PC-3 (cell line): ENCODE measurements at regions not wholly inside any gene's neighbourhood (a gene's known extent, or its start where the extent isn't known, plus 50 kb on each side); places are given as distances from the start of the nearest gene placed in this dataset.

Experiments used
- ATAC-seq: fragments of 200-7000 bp; cut with Tn5 transposase; 2 replicates; pipeline ENCODE4 v1.9.1; 2020; ENCODE audit warnings: mild to moderate bottlenecking, moderate library complexity
- BruUV-seq: library from RNA; stranded (reverse); fragments of 400-500 nt; replicated peaks from 2 replicates; lab custom pipeline; 2021; lab: Mats Ljungman, UMichigan
- CTCF ChIA-PET: fragments of 300-600 bp; sonication (Branson Sonifier 250); formaldehyde crosslinking; loops from one replicate; lab custom pipeline; 2022; ENCODE audit warnings: antibody characterized with exemption; lab: Charles Lee
- POLR2A ChIA-PET: fragments of 300-600 bp; sonication (Branson Sonifier 250); formaldehyde crosslinking; loops from one replicate; lab custom pipeline; 2022; ENCODE audit warnings: antibody characterized with exemption; ENCODE audit not compliant: unreplicated experiment; lab: Charles Lee
- DNase-seq: peaks from one replicate; pipeline ENCODE4 v3.0.0-alpha.2; 2015
- H2AFZ ChIP-seq: fragments of 300-600 bp; sonication (generic); 2 replicates; pipeline ENCODE4 v1.6.0; 2016; ENCODE audit warnings: antibody characterized with exemption, low read length
- H3F3A ChIP-seq: fragments of 300-600 bp; sonication (generic); one replicate; pipeline ENCODE4 v1.6.0; 2017; ENCODE audit warnings: antibody characterized with exemption, low read length, control low read depth, mild to moderate bottlenecking; ENCODE audit not compliant: unreplicated experiment
- H3K27ac ChIP-seq: fragments of 300-600 bp; sonication (generic); 2 replicates; pipeline ENCODE4 v1.5.1; 2016; ENCODE audit warnings: mild to moderate bottlenecking, low read length
- H3K27me3 ChIP-seq: fragments of 300-600 bp; sonication (generic); 2 replicates; pipeline ENCODE4 v1.6.1; 2016; ENCODE audit warnings: low read length, mixed read lengths
- H3K36me3 ChIP-seq: fragments of 300-600 bp; sonication (generic); 2 replicates; pipeline ENCODE4 v1.6.1; 2016; ENCODE audit warnings: low read depth, mixed run types, low read length, mixed read lengths
- H3K4me1 ChIP-seq: fragments of 300-600 bp; sonication (generic); 2 replicates; pipeline ENCODE4 v1.5.1; 2016; ENCODE audit warnings: low read length; ENCODE audit not compliant: insufficient read depth
- H3K4me2 ChIP-seq: fragments of 300-600 bp; sonication (generic); 2 replicates; pipeline ENCODE4 v1.6.0; 2016; ENCODE audit warnings: low read length
- H3K4me3 ChIP-seq: fragments of 300-600 bp; sonication (generic); 2 replicates; pipeline ENCODE4 v1.5.1; 2016; ENCODE audit warnings: mild to moderate bottlenecking, low read length, mixed read lengths
- H3K79me2 ChIP-seq: fragments of 300-600 bp; sonication (generic); 2 replicates; pipeline ENCODE4 v1.6.1; 2017; ENCODE audit warnings: low read length, mixed read lengths
- H3K9ac ChIP-seq: fragments of 300-600 bp; sonication (generic); 2 replicates; pipeline ENCODE4 v1.6.0; 2016; ENCODE audit warnings: mild to moderate bottlenecking, low read length
- H3K9me2 ChIP-seq: fragments of 300-600 bp; sonication (generic); replicated peaks from 2 replicates; pipeline ENCODE4 v1.6.1; 2016; ENCODE audit warnings: mixed run types, low read length, mixed read lengths
- H3K9me3 ChIP-seq: fragments of 300-600 bp; sonication (generic); 2 replicates; pipeline ENCODE4 v1.6.1; 2016; ENCODE audit warnings: low read length, mixed read lengths
- H4K20me1 ChIP-seq: fragments of 300-600 bp; sonication (generic); 2 replicates; pipeline ENCODE4 v1.6.1; 2016; ENCODE audit warnings: low read length, mixed read lengths
- CTCF ChIP-seq: fragments of 300-600 bp; sonication (generic); conservative IDR thresholded peaks from 2 replicates; pipeline ENCODE4 v1.5.1; 2017; ENCODE audit warnings: antibody characterized with exemption, low read depth, mild to moderate bottlenecking, low read length
- EZH2 ChIP-seq: fragments of 300-600 bp; sonication (generic); IDR thresholded peaks from one replicate; pipeline ENCODE4 v1.6.1; 2017; ENCODE audit warnings: antibody characterized with exemption, mild to moderate bottlenecking, low read length; ENCODE audit not compliant: unreplicated experiment
- EZH2phosphoT487 ChIP-seq: fragments of 300-600 bp; sonication (generic); IDR thresholded peaks from 2 replicates; pipeline ENCODE4 v1.6.1; 2018; ENCODE audit warnings: mild to moderate bottlenecking, antibody characterized with exemption, low read length, borderline replicate concordance
- intact Hi-C: fragments of 100-400 bp; cut with micrococcal nuclease; formaldehyde crosslinking; loops from 2 replicates; pipeline ENCODE4 v1.9.0; 2023

- ChIA-PET POLR2A (no interaction called here), CTCF (no interaction called here)
- TF ChIP-seq EZH2 (no peak), EZH2phosphoT487 (no peak), CTCF (no peak)
- H4K20me1 ChIP-seq = no peaks in the 10 kb centered on the region
- no peak overlapping the region for H2AFZ ChIP-seq
- no peaks in the 10 kb centered on the region for H3K9me3 ChIP-seq
- H3K4me2 ChIP-seq = no peak overlapping the region
- H3K36me3 ChIP-seq = no peaks in the 10 kb centered on the region
- ATAC-seq (no peak), DNase-seq (no peak)
- H3F3A ChIP-seq = no peaks in the 10 kb centered on the region
- intact Hi-C loops = no loop called here
- H3K9ac ChIP-seq = no peak overlapping the region
- BruUV-seq = no TSS peak
- H3K4me1 ChIP-seq = no peaks in the 10 kb centered on the region
- no peaks in the 10 kb centered on the region for H3K79me2 ChIP-seq
- H3K27me3 ChIP-seq = peaks cover 5% of the 10 kb centered on the region; the same call in 1 of the 2 replicates
- H3K4me3 ChIP-seq = no peak overlapping the region
- H3K27ac ChIP-seq = no peak overlapping the region
- H3K9me2 ChIP-seq = no peaks in the 10 kb centered on the region
Measured at GRCh38 chr7:49102411-49102810, 178.1 kb downstream of the CDC14C start.

GRCh38 chr7:49111706-49112105 is 187.4 kb downstream of the CDC14C start:
- Histone ChIP-seq H3F3A (no peaks in the 10 kb centered on the region), H3K4me2 (no peak overlapping the region), H3K9me2 (no peaks in the 10 kb centered on the region), H4K20me1 (no peaks in the 10 kb centered on the region), H3K9me3 (no peaks in the 10 kb centered on the region), H3K36me3 (no peaks in the 10 kb centered on the region), H3K4me3 (no peak overlapping the region), H2AFZ (no peak overlapping the region), H3K27ac (no peak overlapping the region), H3K27me3 (peaks cover 4% of the 10 kb centered on the region; the same call in 1 of the 2 replicates), H3K9ac (no peak overlapping the region), H3K4me1 (no peaks in the 10 kb centered on the region), H3K79me2 (no peaks in the 10 kb centered on the region)
- DNase-seq = no peak
- ChIA-PET POLR2A (no interaction called here), CTCF (no interaction called here)
- BruUV-seq = no TSS peak
- no peak for ATAC-seq
- intact Hi-C loops = no loop called here
- TF ChIP-seq EZH2 (no peak), CTCF (no peak), EZH2phosphoT487 (no peak)

- Histone ChIP-seq H3F3A (no peaks in the 10 kb centered on the region), H3K9me2 (no peaks in the 10 kb centered on the region), H3K79me2 (no peaks in the 10 kb centered on the region), H3K27me3 (peaks cover 4% of the 10 kb centered on the region; the same call in 1 of the 2 replicates), H3K9me3 (no peaks in the 10 kb centered on the region), H3K27ac (no peak overlapping the region), H3K4me2 (no peak overlapping the region), H4K20me1 (no peaks in the 10 kb centered on the region), H3K4me3 (no peak overlapping the region), H3K9ac (no peak overlapping the region), H3K36me3 (no peaks in the 10 kb centered on the region), H3K4me1 (no peaks in the 10 kb centered on the region), H2AFZ (no peak overlapping the region)
- TF ChIP-seq EZH2phosphoT487 (no peak), EZH2 (no peak), CTCF (no peak)
- no peak for DNase-seq
- intact Hi-C loops = no loop called here
- ChIA-PET POLR2A (no interaction called here), CTCF (no interaction called here)
- BruUV-seq = no TSS peak
- ATAC-seq = no peak
Measured at GRCh38 chr7:49112222-49112621, 187.9 kb downstream of the CDC14C start.
